GM12865 (cell line): ENCODE measurements at regions not wholly inside any gene's neighbourhood (a gene's known extent, or its start where the extent isn't known, plus 50 kb on each side); places are given as distances from the start of the nearest gene placed in this dataset.

Experiments used
- DNase-seq: peaks from one replicate; pipeline ENCODE4 v3.0.0; 2010; ENCODE audit warnings: low read depth
- H3K4me3 ChIP-seq: 2 replicates; pipeline ENCODE4 v1.5.1; 2011; ENCODE audit warnings: mild to moderate bottlenecking, low read depth, low read length, control low read depth
- TF ChIP-seq, protein P1 (sequence below): IDR thresholded peaks from 2 replicates; pipeline ENCODE4 v1.5.1; 2011; ENCODE audit warnings: low read length, control low read depth, low read depth, inconsistent platforms; ENCODE audit not compliant: insufficient read depth; ENCODE audit errors: missing control alignments

DNA sequence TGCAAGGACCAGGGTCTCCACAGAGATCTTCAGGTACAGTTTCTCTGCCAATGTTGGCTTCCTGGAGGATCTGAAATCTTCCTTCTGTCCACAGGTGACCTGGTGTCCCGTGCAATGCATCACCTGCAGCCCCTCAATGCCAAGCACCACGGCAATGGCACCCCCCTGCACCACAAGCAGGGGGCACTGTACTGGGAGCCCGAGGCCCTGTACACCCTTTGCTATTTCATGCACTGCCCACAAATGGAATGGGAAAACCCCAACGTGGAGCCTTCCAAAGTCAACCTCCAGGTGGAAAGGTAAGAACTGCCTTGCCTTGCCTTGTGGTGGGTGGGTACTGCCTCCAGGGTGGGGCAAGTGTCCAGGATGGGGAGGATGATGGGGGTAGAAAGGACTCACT lies 141.8 kb upstream of the PWP1 start:
- no peak for DNase-seq
- TF ChIP-seq, protein P1, sequence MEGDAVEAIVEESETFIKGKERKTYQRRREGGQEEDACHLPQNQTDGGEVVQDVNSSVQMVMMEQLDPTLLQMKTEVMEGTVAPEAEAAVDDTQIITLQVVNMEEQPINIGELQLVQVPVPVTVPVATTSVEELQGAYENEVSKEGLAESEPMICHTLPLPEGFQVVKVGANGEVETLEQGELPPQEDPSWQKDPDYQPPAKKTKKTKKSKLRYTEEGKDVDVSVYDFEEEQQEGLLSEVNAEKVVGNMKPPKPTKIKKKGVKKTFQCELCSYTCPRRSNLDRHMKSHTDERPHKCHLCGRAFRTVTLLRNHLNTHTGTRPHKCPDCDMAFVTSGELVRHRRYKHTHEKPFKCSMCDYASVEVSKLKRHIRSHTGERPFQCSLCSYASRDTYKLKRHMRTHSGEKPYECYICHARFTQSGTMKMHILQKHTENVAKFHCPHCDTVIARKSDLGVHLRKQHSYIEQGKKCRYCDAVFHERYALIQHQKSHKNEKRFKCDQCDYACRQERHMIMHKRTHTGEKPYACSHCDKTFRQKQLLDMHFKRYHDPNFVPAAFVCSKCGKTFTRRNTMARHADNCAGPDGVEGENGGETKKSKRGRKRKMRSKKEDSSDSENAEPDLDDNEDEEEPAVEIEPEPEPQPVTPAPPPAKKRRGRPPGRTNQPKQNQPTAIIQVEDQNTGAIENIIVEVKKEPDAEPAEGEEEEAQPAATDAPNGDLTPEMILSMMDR = no peak
- no peak overlapping the region for H3K4me3 ChIP-seq

DNA sequence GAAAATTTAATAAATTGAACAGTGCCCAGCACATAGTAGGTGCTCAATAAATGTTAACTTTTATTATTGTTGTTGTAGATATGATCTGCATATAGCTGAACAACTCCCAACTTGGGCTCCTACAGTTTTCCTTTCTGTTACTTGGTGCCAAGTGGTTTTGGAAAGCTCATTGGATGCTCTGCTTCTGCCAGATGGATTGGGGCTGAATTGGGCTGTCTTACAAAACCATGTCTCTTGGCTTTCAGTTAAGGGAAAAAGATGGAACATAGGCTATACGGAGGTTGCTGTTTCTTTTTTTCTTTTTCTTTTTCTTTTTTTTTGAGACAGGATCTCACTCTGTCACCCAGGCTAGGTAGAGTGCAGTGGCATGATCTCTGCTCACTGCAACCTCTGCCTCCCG lies 140.7 kb upstream of the PWP1 start:
- TF ChIP-seq, protein P1 = no peak
- no peak overlapping the region for H3K4me3 ChIP-seq
- DNase-seq = no peak

- DNase-seq = no peak
- TF ChIP-seq, protein P1 = no peak
- H3K4me3 ChIP-seq = no peak overlapping the region
Observed at GRCh38 chr12:107545737-107546353, 139.8 kb upstream of the PWP1 start.

DNA sequence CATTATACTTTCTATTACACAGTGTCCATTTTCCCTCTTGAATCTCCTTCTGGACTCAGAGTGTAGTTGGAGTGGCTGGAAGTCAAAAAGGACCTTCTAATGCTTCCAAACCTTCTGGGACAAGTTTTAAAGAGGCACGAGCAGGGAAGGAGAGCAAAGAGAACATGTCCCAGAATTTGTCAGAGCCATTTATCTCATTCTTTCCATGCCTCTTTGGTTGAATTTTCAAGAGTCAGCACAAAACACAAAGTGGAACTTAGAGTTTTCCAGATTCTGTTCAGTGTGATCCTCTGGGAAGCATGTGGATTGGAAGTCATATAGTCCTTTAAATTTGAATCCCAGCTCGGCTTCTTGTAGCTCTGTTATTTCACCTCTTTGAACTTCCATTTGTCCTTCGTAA lies 138.2 kb upstream of the PWP1 start:
- TF ChIP-seq, protein P1 = no peak
- no peak for DNase-seq
- no peak overlapping the region for H3K4me3 ChIP-seq

DNA sequence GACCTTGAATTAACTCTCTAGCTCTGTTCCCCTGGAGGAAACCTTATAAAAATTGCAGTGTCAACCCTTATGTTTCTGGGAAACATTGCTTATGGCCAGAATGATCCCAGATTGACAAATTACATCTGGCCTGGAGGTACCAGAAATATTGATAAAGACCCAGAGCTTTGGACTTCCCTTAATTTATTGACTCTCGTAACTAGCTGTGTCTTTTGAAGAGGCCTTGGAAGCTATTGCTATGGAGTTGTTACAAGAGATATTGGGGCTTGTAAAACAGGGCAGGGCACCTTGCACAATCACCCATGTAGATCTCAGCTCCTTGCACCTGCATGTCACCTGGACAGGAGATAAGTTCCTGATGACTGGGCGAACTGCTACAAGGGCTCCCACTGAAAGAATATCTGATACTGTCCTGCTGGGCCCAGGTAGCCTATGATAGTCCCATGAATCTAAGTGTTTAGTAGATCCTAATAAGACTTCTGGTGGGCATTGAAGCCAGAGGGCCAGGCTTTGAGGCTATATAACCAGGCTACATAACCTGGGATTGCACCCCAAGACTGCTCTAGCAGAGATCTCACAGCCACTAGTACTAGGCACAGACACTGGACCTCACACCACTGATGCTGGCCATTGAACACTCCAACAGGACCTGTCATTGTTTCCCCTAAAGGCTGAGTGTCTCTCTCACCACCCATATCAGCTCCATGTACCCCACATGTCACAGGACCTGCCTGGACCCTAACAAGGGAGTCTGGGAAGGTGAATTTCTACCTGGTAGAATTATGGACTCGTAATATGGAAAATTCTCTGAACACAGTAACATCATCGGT lies 135.7 kb upstream of the PWP1 start:
- no peak for DNase-seq
- H3K4me3 ChIP-seq = no peak overlapping the region
- TF ChIP-seq, protein P1 = no peak

- no peak for DNase-seq
- TF ChIP-seq, protein P1 = no peak
- no peak overlapping the region for H3K4me3 ChIP-seq
Observed at GRCh38 chr12:107551434-107551833, 134.2 kb upstream of the PWP1 start.
